ENCODE measurements at regions not wholly inside any gene's neighbourhood (a gene's known extent, or its start where the extent isn't known, plus 50 kb on each side); places are given as distances from the start of the nearest gene placed in this dataset.

DNA sequence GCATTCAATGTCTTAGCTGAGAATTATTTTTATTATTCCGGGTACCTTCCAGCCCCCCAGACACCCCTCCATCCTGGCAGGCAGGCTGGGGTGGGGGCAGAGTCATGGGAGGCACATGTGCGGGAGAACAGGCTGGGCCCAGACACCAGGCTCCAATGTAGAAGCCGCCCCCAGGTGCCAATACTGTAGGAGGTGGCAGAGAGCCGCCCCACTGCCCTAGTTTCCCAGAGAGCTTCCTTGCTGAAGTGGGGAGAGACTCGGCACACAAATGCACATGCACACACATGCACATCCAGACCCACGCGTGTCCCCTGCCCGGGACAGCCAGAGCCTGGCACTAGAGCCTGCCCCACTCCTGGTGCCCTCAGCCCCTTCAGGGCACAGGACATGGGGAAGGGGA lies 98.4 kb upstream of the LINGO1 start:
- no peak for DNase-seq

DNA sequence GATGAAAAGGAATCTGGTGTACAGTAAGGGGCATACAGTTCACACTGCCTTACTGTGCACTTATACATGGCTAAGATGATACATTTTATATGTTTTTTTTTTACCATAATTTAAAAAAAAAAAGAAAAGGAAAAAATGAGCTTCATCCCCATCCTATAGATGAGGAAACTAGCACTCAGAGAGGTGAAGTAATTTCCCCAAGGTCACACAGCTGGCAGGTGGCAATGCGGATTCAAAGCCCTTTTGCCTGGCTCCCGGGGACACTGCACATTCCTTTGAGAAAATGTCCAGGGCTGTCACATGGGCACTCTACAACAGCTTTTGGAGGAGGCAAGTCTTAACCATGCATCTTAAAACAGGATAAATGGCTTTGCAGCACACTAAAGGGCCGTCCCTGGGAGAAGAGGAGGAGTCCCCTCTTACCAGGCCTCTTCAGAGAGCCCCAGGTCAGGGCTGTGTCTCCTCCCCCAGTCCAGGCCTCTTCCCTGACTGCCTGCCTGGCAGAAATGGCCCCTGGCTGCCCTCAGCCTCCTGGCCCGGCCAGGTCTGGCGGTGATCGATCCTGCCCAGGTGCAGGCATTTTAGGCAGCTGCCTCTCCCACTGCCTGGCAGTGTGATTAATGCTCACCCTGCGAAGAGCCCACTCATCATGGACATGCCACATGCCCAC lies 95.1 kb upstream of the LINGO1 start:
- no peak for DNase-seq

DNA sequence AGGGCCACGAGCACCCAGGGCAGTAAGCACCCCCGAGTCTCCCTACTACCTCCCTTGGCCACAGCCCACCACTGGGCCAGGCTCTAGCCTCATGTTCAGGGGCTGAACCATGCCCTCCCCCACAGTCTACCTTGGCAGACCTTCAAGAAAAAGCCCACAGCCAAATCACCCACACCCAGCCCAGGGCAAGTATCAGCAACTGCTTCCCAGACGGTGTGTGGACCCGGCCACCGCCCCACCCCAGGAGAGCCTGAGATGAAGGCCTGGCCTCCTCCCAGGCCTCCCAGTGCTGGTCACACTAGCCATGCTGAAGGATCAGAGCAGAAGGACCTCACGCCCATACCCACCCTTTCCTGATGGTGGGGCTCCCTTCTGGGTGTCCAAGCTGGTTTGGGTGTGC lies 92.0 kb upstream of the LINGO1 start:
- DNase-seq, result no peak

DNA sequence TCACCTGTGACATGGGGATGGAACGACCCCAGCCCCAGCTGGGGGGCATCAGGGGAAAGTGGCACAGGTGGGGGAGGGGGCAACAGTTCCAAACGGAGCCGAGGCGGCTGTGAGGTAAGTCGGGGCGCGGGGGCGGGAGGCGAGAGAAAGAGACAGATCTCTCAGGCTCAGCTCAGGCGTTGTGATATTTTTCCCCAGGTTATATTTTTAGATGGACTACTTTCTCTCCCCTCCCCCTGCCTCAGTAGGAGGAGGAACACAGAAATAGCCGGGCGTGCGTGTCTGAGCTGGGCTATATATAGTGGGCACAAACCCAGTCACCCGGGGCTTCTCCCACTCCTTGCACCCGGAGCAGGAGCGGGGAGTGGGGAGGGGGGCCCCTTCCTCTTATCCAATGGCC lies 91.0 kb upstream of the LINGO1 start:
- no peak for DNase-seq

DNA sequence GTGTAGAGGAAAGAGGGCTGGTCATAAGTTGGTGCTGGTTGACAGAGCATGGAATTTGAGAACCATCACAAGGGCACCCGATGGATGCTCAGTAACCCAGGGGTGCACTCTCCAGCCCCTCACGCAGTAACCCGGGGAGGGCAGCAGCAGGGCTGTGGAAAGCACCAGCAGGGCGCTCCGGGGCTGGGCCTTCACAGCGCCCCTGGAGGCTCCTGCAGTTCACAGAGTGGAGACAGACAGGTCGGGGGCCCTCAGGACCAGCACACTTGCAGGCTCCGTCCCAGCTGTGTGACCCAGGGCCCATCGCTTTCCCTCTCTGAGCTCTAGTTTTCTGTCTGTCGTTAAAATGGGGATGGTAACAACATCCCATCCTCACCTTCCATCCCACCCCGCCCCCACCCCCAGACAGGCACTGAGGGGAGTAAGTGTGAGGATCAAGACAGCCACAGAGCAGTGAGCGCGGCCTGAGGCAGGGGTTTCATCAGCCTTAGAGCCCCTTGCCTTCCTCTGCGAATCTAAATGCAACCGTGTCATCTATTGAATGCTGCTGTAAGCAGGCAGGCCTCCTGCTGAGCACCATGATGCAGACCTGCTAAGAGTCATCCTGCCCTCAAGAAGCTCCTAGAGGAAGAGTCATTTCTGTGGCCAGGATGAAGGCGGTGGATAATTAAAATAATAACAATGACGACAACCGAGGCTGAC lies 90.2 kb upstream of the LINGO1 start:
- DNase-seq, result no peak

DNA sequence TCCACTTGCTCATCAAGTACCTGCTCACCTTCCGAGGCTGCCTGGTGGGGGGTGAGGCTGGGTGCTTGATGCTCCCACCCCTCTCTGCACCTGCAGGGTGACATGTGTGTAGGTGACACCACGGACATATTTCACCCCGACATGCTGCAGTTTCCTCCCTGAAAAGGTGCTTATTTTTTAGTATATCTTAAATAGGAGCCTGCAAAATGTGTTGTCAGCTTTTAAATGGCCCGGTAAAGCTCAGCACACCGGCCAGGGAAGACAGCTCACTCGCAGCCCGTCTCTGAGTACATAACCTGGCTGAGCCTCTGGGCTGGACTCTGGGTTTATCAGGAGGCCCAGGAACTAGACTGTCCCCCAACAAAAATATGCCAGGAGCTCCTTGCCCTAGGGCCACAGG lies 89.3 kb upstream of the LINGO1 start:
- DNase-seq, result no peak

DNA sequence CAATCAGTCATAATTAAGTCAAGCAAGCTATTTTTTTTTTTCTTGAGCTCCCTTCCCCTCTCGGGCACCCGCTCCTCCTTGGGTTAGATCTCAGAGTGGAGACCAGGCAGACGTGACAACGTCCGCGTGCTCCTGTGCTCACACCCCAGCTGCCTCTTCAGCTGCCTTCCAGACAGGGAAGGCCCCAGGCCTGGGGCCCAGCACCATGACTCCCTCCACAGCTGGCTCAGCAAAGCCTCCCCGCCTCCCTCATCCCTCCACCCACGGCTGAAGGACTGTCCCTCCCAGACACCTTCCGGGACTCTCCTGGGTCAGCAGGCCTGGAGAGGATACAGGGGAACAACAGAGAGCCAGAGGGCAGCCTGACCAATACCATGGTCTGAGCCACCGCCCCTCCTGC lies 87.9 kb upstream of the LINGO1 start:
- DNase-seq, result no peak

DNA sequence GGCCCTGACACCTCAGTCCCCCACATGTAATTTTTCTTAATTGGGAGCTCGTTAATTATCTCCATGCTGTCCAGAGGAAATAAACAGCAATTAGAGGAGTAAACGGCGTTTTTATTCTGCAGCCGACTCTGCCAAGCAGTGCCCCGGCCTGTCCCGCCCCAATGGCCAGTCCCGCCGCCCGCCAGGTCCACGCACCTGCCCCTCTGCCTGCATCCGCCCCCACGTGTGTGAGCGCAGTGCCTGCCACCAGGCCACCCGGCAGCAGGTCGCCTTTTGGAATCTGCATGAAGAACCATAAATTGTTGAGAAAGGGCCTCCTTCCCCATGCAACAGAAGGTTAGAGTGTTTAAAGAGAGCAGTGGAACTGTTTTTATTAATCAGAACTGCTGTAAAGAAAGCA lies 87.5 kb upstream of the LINGO1 start:
- DNase-seq, result no peak

DNA sequence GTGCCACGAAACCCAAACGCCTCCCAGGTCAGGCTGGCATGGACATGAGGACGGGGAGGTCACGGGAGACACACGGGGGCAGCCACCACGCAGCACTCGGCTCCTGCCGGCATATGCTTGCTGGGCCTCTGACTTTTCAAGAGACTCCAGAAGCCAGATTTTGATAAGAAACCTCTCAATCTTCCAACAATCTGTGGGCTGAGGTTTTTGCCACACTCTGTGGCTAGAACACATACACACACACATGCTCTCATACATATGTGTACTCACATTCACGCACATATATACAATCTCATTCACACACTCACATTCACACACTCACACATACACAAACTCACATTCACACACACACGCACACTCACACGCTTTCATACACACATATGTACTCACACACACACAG lies 86.7 kb upstream of the LINGO1 start:
- no peak for DNase-seq

DNA sequence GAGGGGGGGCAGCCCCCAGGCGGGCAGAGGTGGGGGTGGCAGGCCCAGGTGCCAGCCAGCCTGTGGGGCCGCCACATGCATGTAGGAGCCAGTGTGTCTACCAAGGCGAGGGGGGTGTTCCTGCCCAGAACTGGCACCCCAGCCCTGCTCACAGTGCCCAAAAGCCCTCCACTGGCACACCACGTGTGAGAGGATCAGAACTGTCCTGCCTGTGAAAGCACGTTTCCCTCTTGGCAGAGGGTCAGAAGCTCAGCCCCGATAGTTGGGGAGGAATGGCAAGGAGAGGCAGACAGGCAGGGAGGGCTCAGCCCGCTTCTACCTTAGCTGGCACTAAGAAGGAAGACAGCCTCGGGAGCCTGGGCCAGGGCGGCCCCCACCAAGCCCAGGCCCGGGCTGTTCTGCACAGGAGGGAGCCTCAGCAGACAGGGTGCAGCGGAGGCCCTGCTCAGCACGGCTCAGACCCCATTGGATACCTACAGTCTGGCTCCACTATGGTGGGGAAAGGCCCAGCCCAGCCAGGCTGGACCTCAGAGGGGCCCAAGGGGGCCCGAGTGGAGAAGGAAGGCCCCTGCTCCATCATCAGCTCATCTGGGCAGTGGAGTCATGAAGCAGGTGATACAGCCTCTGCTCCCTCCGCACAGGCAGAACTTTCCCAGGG lies 84.8 kb upstream of the LINGO1 start:
- peak; percentile 52 for DNase-seq

DNA sequence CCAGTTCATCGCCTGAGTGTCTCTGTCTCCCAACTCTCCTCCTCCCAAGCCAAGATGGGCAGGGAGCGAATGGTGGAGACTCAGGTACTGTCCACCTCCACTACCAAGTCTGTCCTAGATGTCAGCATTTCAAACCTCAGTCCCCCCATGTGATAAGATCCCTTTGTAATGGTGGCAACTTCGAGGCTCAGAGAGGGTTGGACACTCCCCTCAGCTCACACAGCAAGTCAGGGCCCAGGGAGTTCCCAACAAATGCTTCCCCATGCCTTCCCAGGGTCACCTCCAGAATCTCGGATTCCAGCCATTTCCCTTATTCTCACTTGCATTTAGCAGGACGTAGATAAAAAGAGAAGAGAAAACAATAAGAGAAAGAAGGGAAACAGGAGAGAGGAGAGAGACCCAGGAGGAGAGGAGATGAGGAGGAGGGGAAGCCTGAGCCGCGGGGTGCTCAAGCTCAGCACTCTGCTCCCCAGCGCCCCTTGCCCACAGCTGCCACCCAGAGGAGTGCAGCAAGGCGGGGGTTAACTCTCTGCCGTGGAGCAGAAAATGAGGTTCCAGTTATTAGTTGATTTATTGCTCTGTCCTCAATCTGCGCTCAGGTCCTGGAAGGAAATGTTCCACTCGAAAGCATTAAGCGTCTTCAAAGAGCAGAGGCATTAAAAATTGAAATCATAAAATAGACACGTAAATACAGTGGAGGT lies 84.1 kb upstream of the LINGO1 start:
- DNase-seq, result peak; percentile 52

DNA sequence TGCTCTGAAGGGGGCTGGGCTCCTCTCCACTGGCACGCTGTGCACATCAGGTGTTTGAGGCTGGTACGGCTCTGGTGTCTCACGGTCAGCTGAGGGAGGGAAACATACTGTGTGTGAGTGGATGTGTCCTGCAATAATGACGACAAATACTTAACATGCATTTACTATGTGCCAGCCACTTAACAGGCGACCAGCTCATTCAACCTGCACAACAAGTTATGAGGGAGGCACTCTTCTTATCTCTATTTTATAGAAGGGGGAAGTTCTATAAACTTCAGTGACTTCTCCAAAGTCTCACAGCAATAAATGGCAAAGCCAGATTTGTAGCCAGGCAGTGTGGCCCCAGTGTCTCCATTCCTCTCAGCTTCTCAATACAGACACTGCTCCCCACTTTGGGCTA lies 83.1 kb upstream of the LINGO1 start:
- no peak for DNase-seq

DNA sequence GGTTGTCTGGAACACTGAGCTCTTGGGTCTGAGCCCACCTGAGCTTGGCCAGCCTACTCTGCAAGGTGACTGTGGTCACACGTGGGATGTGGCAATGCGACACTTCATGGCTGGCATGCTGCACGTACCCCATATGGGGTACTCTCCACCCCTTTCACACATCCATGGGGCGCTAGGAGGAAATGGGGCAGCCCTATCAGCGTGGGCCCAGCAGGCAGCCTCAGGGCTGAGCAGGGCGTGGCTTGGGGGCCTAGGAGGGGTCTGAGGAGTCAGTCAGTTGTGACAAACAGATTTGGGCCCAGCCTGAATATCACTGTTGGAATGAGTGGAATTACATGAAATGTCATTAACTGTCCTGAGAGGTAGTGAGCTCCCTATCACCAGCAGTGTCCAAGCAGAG lies 82.3 kb upstream of the LINGO1 start:
- no peak for DNase-seq

DNA sequence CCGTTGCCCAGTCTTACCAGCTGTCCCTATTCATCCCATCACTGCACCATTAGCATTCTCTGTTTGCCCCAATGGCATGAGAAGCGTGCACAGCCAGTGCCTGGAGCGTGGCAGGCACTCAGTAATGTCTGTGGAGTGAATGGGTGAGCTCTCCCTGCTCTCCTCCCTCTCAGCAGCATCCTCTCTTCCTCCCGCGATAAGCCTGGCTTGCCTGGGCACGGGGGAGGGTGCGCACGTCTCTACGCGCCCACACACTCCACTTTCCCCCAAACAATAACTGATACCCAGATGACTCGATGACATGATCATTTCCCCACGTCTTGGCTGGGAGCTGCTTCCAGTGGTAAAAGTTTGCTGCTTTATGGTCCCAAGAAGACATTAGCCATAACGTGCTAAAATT lies 81.8 kb upstream of the LINGO1 start:
- DNase-seq, result no peak

DNA sequence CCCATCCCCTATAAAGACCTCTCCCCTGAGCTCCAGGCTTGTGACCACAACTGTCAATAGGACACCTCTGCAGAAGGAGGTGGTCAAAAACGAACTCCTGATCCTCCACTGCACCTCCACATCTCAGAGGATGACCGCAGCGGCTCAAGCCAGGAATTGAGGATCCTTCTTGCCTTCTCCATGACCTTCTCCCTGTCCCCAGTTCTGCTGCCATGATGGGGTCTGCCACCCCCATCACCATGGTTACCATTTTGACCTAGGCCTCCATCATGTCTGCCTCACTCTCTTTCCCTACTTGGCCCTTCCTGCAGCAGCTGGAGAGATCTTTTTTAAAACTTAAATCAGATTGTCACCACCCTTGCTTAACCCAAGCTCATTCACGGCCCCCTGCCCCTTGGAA lies 81.3 kb upstream of the LINGO1 start:
- DNase-seq, result no peak

DNA sequence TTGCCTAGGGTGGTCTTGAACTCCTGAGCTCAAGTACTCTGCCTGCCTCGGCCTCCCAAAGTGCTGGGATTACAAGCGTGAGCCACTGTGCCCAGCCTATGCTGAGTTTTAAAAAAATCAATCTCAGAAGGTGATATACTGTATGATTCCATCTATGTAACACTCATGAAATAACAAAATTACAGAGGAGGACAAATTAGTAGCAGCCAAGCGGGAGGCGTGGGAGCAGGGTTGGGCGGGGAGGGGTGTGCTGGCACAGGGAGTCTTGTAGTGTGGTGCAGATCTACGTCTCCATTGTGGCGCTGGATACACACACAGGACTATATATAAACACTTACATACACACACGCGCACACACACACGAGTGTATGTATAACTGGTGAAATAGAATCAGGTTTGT lies 80.6 kb upstream of the LINGO1 start:
- DNase-seq, result no peak

DNA sequence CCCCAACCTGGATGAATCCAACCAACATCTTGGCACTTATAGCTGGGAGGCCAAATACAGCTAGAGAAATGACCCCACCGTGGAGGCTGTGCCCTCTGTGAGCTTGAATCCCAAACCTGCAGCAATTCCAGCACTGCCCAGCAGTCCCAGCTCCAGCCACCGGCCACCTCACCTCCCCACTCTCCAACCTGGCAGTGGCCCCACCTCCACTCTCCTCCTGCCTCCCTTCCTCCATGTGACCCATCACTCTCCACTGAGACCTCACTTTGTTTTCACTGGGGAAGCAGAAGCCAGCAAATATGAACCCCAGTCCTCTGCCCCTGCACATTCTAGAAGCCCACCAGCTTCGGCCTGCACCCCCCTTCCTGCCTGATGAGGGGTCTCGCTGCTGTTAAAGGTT lies 79.7 kb upstream of the LINGO1 start:
- DNase-seq, result no peak

DNA sequence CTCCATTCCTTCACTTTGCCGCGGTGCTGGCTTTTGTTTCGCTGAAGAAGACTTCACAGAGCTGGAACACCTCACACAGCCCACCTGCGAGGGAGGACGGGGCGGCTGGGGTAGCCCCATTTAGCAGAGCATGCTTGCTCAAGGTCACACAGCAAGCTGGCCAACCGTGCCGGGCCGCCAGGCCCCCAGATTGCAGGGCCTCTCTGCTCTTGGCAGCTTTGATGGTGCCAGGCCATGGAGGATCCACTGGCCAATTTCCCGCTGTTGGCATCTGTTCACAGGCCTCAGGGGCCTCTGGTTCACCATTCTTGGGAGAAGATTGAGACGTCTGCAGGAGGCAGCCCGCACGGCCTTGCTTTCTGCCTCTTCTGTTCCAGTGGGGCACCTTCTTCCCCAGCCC lies 77.9 kb upstream of the LINGO1 start:
- DNase-seq, result no peak

DNA sequence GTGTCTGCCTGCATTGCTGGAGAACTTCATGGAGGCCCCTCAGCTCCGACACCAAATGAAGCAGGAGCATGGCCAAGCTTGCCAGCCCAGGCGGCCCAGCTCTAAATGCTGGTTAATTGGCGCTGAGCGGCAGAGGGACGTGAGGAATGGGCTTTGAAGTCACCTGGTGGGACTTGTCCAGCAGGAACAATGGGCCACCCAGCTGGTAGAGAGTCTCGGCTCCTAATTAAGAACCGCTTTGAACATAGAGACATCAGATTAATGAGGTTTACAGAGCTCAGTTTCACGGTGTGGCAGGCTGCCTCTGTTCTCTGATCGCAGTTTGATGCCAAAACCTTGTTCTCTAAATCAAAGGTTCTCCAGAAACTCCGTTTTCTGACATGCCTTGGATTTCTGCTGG lies 77.5 kb upstream of the LINGO1 start:
- no peak for DNase-seq

DNA sequence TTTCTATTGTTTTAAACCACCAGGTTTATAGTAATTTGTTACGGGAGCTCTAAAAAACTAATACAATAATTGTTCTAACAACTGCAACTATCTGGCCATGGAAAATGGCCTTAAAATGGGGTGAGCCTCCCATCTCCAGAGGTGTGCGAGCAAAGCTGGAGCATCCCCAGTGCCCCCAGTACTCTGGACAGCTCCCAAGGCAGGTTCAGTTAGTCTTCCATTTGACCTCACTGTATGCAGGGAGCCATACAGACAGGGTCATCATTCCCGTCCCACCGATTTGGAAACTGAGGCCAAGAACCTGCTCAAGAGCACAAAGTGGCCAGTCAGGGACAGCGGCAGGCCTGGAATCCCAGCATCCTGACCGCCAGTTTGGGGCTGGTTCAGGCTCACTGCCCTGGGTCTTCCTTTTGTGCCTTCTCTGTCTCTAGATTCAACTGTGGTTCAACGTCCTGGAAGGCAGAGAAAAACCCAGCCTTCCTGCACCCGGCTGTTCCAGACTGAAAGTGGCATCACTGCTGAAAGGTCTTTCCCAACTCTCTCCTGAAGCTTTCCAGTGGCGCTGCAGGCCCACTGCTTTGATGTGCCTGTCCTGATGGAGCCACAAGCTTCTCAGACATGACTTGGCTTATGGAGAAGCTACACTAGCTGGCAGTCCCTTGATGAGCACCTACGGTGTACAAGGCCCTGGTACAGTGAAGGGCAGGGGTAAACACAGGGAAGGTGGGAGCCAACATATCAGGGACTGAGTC lies 76.6 kb upstream of the LINGO1 start:
- no peak for DNase-seq

DNA sequence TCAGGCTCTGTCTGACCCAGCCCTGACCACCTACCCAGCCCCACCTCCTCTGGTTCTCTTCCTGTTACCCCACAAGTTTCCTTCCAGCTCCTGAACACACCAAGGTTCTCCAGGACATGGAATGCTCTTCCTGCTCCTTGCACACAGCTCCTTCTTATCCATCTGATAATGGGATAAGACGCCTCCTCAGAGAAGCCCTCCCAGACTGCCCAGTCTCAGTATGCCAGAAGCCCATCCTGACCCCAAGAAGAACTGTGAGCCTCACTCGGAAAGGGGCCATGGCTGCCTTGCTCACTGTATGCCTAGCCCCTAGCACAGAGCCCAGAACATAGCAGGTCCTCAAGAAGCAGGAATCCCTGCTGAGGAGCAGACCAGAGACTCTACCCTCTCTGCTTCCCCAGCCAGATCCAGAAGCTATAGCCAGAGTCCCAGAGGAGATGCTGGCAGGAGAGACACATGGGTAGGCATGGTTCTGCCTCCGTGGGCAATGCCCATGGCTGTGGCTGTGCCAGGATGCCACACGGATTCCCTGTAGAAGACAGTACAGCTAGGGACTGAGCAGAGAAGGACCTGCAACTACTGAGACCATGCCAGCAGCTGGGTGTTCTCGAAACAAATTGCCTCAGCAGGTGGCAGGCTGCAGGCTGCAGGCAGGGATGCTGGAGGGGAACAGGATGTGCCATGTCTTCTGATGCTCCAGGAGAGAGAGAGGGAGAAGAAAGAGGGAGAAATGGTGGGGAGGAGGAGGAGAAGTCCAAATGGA lies 74.0 kb upstream of the LINGO1 start:
- no peak for DNase-seq

DNA sequence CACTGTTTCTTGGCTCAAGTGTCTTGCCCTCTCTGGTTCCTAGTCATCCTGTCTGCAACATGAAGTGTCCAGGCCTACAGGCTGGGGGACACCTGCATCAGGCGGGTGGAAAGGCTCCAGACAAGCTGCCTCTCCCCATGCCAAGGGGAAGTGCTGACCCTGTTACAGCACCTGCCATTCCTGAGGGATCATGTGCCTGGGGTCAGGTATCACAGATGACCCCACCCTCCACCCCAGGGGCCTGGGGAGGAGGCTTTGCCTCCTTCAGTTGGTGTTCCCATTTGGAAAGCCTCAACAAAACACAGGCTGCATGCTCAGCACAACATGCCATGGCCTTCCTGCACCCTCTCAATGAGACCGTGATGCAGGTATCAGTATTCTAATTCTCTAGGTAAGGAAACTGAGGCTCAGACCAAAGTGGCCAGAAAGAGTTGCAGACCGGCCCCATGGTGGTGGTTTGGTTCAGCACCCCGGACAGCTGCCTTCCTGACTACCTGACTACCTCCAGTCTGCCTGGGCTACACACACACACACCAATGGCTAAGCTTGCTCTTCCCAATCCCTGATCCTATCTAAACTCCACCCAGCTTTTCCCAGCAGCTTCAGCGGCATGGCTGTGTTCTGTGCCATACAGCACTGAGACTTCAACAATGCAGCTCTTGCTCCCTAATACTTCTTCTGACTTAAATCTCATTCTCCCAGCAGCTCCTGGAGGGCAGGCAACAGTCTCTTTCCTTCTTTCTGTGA lies 69.7 kb upstream of the LINGO1 start:
- no peak for DNase-seq
